DND-41 (cell line): ENCODE measurements at regions not wholly inside any gene's neighbourhood (a gene's known extent, or its start where the extent isn't known, plus 50 kb on each side); places are given as distances from the start of the nearest gene placed in this dataset.

Experiments used
- ATAC-seq: fragments of 200-7000 bp; cut with Tn5 transposase; 3 replicates; pipeline ENCODE4 v1.9.1; 2021; ENCODE audit warnings: low read depth; ENCODE audit not compliant: insufficient read depth
- DNase-seq: peaks from one replicate; pipeline ENCODE4 v3.0.0-alpha.2; 2020
- H2AFZ ChIP-seq: 2 replicates; pipeline ENCODE4 v1.6.0; 2012; ENCODE audit warnings: low read depth, low read length
- H3K27ac ChIP-seq: 2 replicates; pipeline ENCODE4 v1.5.1; 2012; ENCODE audit warnings: low read length, inconsistent platforms
- H3K27me3 ChIP-seq: fragments of 200-600 bp; sonication (generic); 2 replicates; pipeline ENCODE4 v1.6.0; 2012; ENCODE audit warnings: low read length, mild to moderate bottlenecking, inconsistent platforms; ENCODE audit not compliant: insufficient read depth, poor library complexity
- H3K36me3 ChIP-seq: 2 replicates; pipeline ENCODE4 v1.5.1; 2012; ENCODE audit warnings: low read length, inconsistent platforms; ENCODE audit not compliant: insufficient read depth
- H3K4me1 ChIP-seq: 2 replicates; pipeline ENCODE4 v1.5.1; 2012; ENCODE audit warnings: mild to moderate bottlenecking, low read length; ENCODE audit not compliant: insufficient read depth
- H3K4me2 ChIP-seq: 2 replicates; pipeline ENCODE4 v1.6.0; 2012; ENCODE audit warnings: mild to moderate bottlenecking, moderate library complexity, low read length, inconsistent platforms; ENCODE audit not compliant: insufficient read depth
- H3K4me3 ChIP-seq, 2 experiments: fragments of 200-600 bp in 1 of 2; shearing (Covaris generic) in 1 of 2; 2 replicates each; pipeline ENCODE4 v1.5.1; 2012 to 2016; ENCODE audit warnings: inconsistent platforms in 2 of 2, low read length in 2 of 2, mild to moderate bottlenecking in 2 of 2, low read depth in 1 of 2, moderate library complexity in 1 of 2
- H3K79me2 ChIP-seq: 2 replicates; pipeline ENCODE4 v1.6.0; 2012; ENCODE audit warnings: low read length, inconsistent platforms; ENCODE audit not compliant: insufficient read depth
- H3K9ac ChIP-seq: 2 replicates; pipeline ENCODE4 v1.6.0; 2012; ENCODE audit warnings: low read depth, mild to moderate bottlenecking, inconsistent platforms, low read length, moderate library complexity
- H3K9me3 ChIP-seq: 2 replicates; pipeline ENCODE4 v1.5.1; 2012; ENCODE audit warnings: low read length, moderate library complexity, mild to moderate bottlenecking, inconsistent platforms; ENCODE audit not compliant: insufficient read depth, severe bottlenecking
- H4K20me1 ChIP-seq: 2 replicates; pipeline ENCODE4 v1.6.0; 2012; ENCODE audit warnings: low read length; ENCODE audit not compliant: insufficient read depth
- CTCF ChIP-seq: IDR thresholded peaks from 2 replicates; pipeline ENCODE4 v1.5.1; 2012; ENCODE audit warnings: borderline replicate concordance, low read length, moderate library complexity, mild to moderate bottlenecking; ENCODE audit not compliant: poor library complexity, severe bottlenecking; ENCODE audit errors: extremely low read depth
- EZH2 ChIP-seq: IDR thresholded peaks from 3 replicates; pipeline ENCODE4 v1.6.1; 2012; ENCODE audit warnings: borderline replicate concordance, low read depth, mild to moderate bottlenecking, moderate library complexity, low read length, inconsistent platforms; ENCODE audit not compliant: severe bottlenecking

DNA sequence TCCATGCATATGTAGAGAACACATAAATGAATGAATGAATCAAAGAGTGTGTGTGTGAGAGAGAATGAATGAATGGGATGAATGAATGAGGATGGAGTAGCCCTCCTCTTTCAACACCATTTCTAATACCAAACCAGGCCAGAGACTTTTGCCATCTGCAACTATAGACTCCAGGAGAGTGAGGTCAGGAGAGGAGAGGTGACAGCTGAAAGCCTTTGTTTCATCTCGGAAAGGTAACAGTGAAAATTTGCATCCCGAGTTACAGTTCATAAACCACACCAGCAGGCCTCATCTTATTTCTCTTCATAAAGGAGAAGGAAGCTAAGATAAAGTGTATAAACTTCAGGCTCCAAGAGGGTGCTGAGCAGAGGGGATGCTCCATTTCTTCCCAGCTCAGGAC lies 255.3 kb upstream of the KLF4 start:
- Histone ChIP-seq H3K4me2 (no peak overlapping the region), H3K27me3 (no peaks in the 10 kb centered on the region), H3K36me3 (no peaks in the 10 kb centered on the region), H3K79me2 (no peaks in the 10 kb centered on the region), H3K9ac (no peak overlapping the region), H3K27ac (no peak overlapping the region), H4K20me1 (no peaks in the 10 kb centered on the region), H3K9me3 (no peaks in the 10 kb centered on the region), H3K4me1 (no peaks in the 10 kb centered on the region), H2AFZ (no peak overlapping the region), H3K4me3 (no peak overlapping the region)
- ATAC-seq (no peak), DNase-seq (no peak)
- TF ChIP-seq EZH2, result no peak
- no peak for TF ChIP-seq CTCF

GRCh38 chr9:107742531-107743309 lies 253.2 kb upstream of the KLF4 start:
- H3K27me3 ChIP-seq, result no peaks in the 10 kb centered on the region
- H3K27ac ChIP-seq, result no peak overlapping the region
- H3K9me3 ChIP-seq, result no peaks in the 10 kb centered on the region
- no peak overlapping the region for H3K4me3 ChIP-seq
- H3K9ac ChIP-seq, result no peak overlapping the region
- TF ChIP-seq EZH2, result no peak
- TF ChIP-seq CTCF, result no peak
- no peak for DNase-seq
- H3K36me3 ChIP-seq, result no peaks in the 10 kb centered on the region
- no peaks in the 10 kb centered on the region for H4K20me1 ChIP-seq
- no peak for ATAC-seq
- H3K79me2 ChIP-seq, result no peaks in the 10 kb centered on the region
- no peak overlapping the region for H3K4me2 ChIP-seq
- H3K4me1 ChIP-seq, result no peaks in the 10 kb centered on the region
- H2AFZ ChIP-seq, result no peak overlapping the region

DNA sequence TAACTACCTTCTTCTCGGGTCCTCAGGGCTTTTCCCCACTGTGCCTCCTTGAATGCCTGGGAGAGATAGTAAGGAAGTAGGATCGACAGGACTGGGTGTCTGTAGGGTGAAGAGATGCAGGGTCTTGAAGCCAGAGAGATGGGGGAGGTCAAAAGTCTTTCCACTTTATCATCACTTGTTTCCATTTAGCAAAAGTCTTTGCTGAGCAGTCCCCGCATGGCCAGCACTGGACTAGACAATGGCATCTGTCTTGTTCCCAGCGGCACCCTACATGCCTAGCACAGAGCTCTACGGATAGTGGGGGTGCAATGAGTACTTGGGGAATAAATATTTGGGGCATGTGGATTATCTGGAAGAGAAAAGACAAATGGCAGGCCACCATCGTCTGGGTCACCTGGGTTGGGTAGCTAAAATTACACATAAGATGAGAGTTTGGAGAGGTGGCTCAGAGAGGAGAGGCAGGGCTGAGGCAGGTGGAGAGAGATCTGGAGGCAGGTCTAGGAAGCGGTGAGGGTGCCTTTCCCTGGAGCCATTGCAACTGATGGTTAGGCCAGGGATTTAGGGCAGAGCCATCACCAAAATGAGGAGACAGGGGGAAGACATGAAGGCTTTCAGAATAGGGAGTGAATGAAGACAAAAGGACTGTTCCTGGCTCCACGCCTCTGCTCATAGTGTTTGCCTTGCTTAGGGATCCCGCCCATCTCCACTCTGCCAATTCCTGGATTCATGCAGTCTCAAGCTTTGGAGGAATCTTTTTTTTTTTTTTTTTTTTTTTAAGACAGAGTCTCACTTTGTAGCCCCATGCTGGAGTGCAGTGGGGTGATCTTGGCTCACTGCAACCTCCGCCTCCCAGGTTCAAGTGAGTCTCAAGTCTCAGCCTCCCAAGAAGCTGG lies 250.8 kb upstream of the KLF4 start:
- DNase-seq (no peak), ATAC-seq (no peak)
- no peaks in the 10 kb centered on the region for H3K9me3 ChIP-seq
- H3K27ac ChIP-seq, result no peak overlapping the region
- TF ChIP-seq EZH2, result no peak
- no peak for TF ChIP-seq CTCF
- H3K27me3 ChIP-seq, result no peaks in the 10 kb centered on the region
- H3K4me2 ChIP-seq, result no peak overlapping the region
- H3K4me1 ChIP-seq, result no peaks in the 10 kb centered on the region
- no peak overlapping the region for H2AFZ ChIP-seq
- no peaks in the 10 kb centered on the region for H4K20me1 ChIP-seq
- no peaks in the 10 kb centered on the region for H3K36me3 ChIP-seq
- H3K9ac ChIP-seq, result no peak overlapping the region
- no peak overlapping the region for H3K4me3 ChIP-seq
- no peaks in the 10 kb centered on the region for H3K79me2 ChIP-seq
